Caco-2 (cell line): ENCODE measurements at regions not wholly inside any gene's neighbourhood (a gene's known extent, or its start where the extent isn't known, plus 50 kb on each side); places are given as distances from the start of the nearest gene placed in this dataset.

Source experiments
- BruUV-seq: library from RNA; stranded (reverse); fragments of 400-500 nt; replicated peaks from 2 replicates; lab custom pipeline; 2021; lab: Mats Ljungman, UMichigan
- CTCF ChIA-PET: fragments of 300-600 bp; sonication (Branson Sonifier 250); formaldehyde crosslinking; loops from one replicate; lab custom pipeline; 2022; ENCODE audit warnings: antibody characterized with exemption; lab: Charles Lee
- POLR2A ChIA-PET: fragments of 300-600 bp; sonication (Branson Sonifier 250); formaldehyde crosslinking; loops from one replicate; lab custom pipeline; 2022; ENCODE audit warnings: antibody characterized with exemption; lab: Charles Lee
- DNase-seq, 2 experiments: peaks; one replicate each; pipeline versions ENCODE4 v3.0.0 to v3.0.0-alpha.2; 2020 to 2022
- H3K27me3 ChIP-seq: replicated peaks from 2 replicates; pipeline ENCODE4 v1.6.0; 2011; ENCODE audit warnings: low read length; ENCODE audit not compliant: control insufficient read depth, insufficient read depth
- H3K36me3 ChIP-seq: 2 replicates; pipeline ENCODE4 v1.5.1; 2011; ENCODE audit warnings: low read length; ENCODE audit not compliant: control insufficient read depth, insufficient read depth
- H3K4me1 ChIP-seq: fragments of 250-450 bp; sonication (Bioruptor Pico); 2 replicates; pipeline ENCODE4 v1.5.1; 2020; ENCODE audit warnings: mild to moderate bottlenecking
- H3K4me3 ChIP-seq: 2 replicates; pipeline ENCODE4 v1.5.1; 2011; ENCODE audit warnings: low read depth, mild to moderate bottlenecking, control low read depth, low read length
- H3K9me3 ChIP-seq: fragments of 250-450 bp; sonication (Bioruptor Pico); 2 replicates; pipeline ENCODE4 v1.5.1; 2020; ENCODE audit warnings: mild to moderate bottlenecking, moderate library complexity
- H3K27ac Mint-ChIP-seq: one replicate; pipeline ENCODE4 v1.8.0; 2022; ENCODE audit warnings: mixed read lengths; ENCODE audit not compliant: unreplicated experiment
- H3K27me3 Mint-ChIP-seq: one replicate; pipeline ENCODE4 v1.8.0; 2022; ENCODE audit warnings: mixed read lengths; ENCODE audit not compliant: insufficient read depth, unreplicated experiment
- H3K36me3 Mint-ChIP-seq: one replicate; pipeline ENCODE4 v1.8.0; 2022; ENCODE audit warnings: mild to moderate bottlenecking, mixed read lengths; ENCODE audit not compliant: insufficient read depth, unreplicated experiment
- H3K4me1 Mint-ChIP-seq: one replicate; pipeline ENCODE4 v1.8.0; 2022; ENCODE audit warnings: low read depth, mixed read lengths; ENCODE audit not compliant: unreplicated experiment
- H3K4me3 Mint-ChIP-seq: one replicate; pipeline ENCODE4 v1.8.0; 2022; ENCODE audit warnings: mild to moderate bottlenecking, moderate library complexity, mixed read lengths; ENCODE audit not compliant: unreplicated experiment
- H3K9me3 Mint-ChIP-seq: one replicate; pipeline ENCODE4 v1.8.0; 2022; ENCODE audit warnings: mixed read lengths; ENCODE audit not compliant: unreplicated experiment
- intact Hi-C: fragments of 100-400 bp; cut with micrococcal nuclease; formaldehyde crosslinking; loops from one replicate; pipeline ENCODE4 v1.10.0; 2022; ENCODE audit not compliant: unreplicated experiment
- TF ChIP-seq, protein P1 (sequence below), 2 experiments: fragments of 200-600 bp in 1 of 2; IDR thresholded peaks; 1 replicate in 1 of 2; 2 replicates in 1 of 2; pipeline versions ENCODE4 v1.5.1 to v1.8.0; 2011 to 2022; ENCODE audit warnings: antibody characterized with exemption in 1 of 2, control low read depth in 1 of 2, inconsistent platforms in 1 of 2, low read depth in 1 of 2, low read length in 1 of 2, mild to moderate bottlenecking in 1 of 2, moderate library complexity in 1 of 2; ENCODE audit not compliant: insufficient read depth in 1 of 2, severe bottlenecking in 1 of 2, unreplicated experiment in 1 of 2

DNA sequence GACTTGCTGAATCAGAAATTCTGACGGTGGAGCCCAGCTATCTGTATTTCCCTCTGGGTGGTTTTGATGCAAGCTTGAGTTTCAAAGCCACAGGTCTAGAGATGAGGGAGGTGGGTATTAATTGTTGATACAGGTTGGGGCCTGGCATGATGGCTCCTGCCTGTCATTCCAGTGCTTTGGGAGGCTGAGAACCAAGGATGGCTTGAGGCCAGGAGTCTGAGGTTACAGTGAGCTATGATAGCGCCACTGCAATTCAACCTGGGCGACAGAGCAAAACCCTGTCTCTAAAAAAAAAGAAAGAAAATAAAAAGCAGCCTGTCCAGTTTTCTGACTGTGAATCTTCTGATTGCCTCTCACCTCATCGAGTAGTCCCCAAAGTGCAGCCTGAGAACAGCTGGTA is 184.8 kb upstream of the SASH1 start:
- Mint-ChIP-seq H3K27me3 (no peaks in the 10 kb centered on the region), H3K27ac (no peak overlapping the region), H3K9me3 (no peaks in the 10 kb centered on the region), H3K4me3 (no peak overlapping the region), H3K36me3 (no peaks in the 10 kb centered on the region), H3K4me1 (no peaks in the 10 kb centered on the region)
- BruUV-seq = no TSS peak
- intact Hi-C loops = no loop called here
- Histone ChIP-seq H3K9me3 (no peaks in the 10 kb centered on the region), H3K27me3 (no peaks in the 10 kb centered on the region), H3K4me1 (no peaks in the 10 kb centered on the region), H3K4me3 (no peak overlapping the region), H3K36me3 (no peaks in the 10 kb centered on the region)
- no peak for DNase-seq
- CTCF ChIA-PET = no interaction called here
- POLR2A ChIA-PET = no interaction called here
- TF ChIP-seq, protein P1, sequence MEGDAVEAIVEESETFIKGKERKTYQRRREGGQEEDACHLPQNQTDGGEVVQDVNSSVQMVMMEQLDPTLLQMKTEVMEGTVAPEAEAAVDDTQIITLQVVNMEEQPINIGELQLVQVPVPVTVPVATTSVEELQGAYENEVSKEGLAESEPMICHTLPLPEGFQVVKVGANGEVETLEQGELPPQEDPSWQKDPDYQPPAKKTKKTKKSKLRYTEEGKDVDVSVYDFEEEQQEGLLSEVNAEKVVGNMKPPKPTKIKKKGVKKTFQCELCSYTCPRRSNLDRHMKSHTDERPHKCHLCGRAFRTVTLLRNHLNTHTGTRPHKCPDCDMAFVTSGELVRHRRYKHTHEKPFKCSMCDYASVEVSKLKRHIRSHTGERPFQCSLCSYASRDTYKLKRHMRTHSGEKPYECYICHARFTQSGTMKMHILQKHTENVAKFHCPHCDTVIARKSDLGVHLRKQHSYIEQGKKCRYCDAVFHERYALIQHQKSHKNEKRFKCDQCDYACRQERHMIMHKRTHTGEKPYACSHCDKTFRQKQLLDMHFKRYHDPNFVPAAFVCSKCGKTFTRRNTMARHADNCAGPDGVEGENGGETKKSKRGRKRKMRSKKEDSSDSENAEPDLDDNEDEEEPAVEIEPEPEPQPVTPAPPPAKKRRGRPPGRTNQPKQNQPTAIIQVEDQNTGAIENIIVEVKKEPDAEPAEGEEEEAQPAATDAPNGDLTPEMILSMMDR (IDR thresholded peaks at IDR 0.05; ENCODE audit: insufficient read depth in 1 of 2, low read depth in 1 of 2, low read length in 1 of 2, severe bottlenecking in 1 of 2, unreplicated experiment in 1 of 2) = no peak

DNA sequence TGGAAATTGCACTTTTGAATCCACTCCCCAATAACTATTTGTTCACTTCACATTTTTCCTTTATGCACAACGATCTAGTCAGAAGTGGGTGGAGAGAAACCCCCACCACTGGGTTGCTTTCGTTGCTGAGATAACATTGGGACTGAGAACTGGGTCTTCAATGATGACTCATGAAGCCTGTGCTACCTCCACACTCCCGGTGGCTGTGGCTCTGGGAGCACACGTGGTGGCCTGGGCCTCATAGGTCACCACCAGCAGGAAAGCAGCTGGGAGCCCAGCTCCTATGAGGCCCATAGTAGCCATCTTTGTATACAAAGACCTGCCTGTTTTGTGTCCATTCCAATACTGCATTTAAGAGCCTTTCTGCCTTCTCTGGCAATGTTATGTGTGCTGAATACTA is 178.0 kb upstream of the SASH1 start:
- H3K4me3 ChIP-seq = no peak overlapping the region
- BruUV-seq = no TSS peak
- Mint-ChIP-seq H3K27ac (no peak overlapping the region), H3K4me3 (no peak overlapping the region), H3K27me3 (no peaks in the 10 kb centered on the region), H3K9me3 (no peaks in the 10 kb centered on the region), H3K36me3 (no peaks in the 10 kb centered on the region), H3K4me1 (no peaks in the 10 kb centered on the region)
- no peak for DNase-seq
- no peaks in the 10 kb centered on the region for H3K4me1 ChIP-seq
- ChIA-PET POLR2A (no interaction called here), CTCF (no interaction called here)
- H3K9me3 ChIP-seq = no peaks in the 10 kb centered on the region
- no peaks in the 10 kb centered on the region for H3K27me3 ChIP-seq
- intact Hi-C loops = loop anchor here (5.0 kb wide), 2 partner anchors 192 to 377 kb away; no protein-coding TSS in a partner anchor
- TF ChIP-seq, protein P1 (IDR thresholded peaks at IDR 0.05; ENCODE audit: insufficient read depth in 1 of 2, low read depth in 1 of 2, low read length in 1 of 2, severe bottlenecking in 1 of 2, unreplicated experiment in 1 of 2) = no peak
- H3K36me3 ChIP-seq = no peaks in the 10 kb centered on the region

DNA sequence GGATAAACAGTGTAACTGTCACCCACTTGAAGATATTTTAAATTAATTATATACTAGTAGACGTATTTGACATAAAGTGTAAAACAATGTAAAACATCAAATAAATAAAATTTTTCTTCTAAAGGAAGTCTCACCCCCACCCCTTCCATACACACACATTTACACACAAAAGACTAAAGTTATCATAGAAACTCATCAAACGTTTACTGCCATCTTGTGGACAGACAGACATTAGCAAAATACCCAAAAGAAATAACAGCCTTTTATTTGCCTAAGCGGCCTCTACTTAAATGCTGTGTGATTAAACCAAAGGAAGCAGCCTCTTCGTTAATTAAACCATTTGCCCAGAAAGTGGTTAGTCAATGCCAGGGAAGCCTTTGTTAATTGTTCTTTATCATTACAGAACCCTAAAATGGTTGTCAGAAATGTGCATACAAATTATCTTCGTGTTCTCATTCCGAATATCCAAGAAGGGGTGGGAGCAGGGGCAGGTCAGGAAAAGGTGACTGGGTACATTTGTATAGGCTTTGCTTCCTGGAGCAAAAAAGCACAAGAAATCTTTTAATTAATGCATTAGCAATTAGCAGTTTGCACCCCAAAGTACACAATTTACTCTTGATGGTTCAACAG is 176.2 kb upstream of the SASH1 start:
- H3K4me3 ChIP-seq = no peak overlapping the region
- BruUV-seq = no TSS peak
- DNase-seq = peak in 1 of 2 experiments; percentile 44
- intact Hi-C loops = loop anchor here (1.0 to 5.0 kb wide), 4 partner anchors 21 to 775 kb away; no protein-coding TSS in a partner anchor
- CTCF ChIA-PET = interaction anchor here (1.1 to 1.3 kb wide), 2 partner anchors 9 to 660 kb away, joined by 3 to 7 read pairs; no protein-coding TSS in a partner anchor
- Mint-ChIP-seq H3K27me3 (no peaks in the 10 kb centered on the region), H3K36me3 (no peaks in the 10 kb centered on the region), H3K9me3 (no peaks in the 10 kb centered on the region), H3K4me3 (no peak overlapping the region), H3K4me1 (no peaks in the 10 kb centered on the region), H3K27ac (no peak overlapping the region)
- no peaks in the 10 kb centered on the region for H3K9me3 ChIP-seq
- TF ChIP-seq, protein P1 (IDR thresholded peaks at IDR 0.05; ENCODE audit: insufficient read depth in 1 of 2, low read depth in 1 of 2, low read length in 1 of 2, severe bottlenecking in 1 of 2, unreplicated experiment in 1 of 2) = peak; percentile 60 to 64
- no peaks in the 10 kb centered on the region for H3K36me3 ChIP-seq
- H3K27me3 ChIP-seq = no peaks in the 10 kb centered on the region
- no peaks in the 10 kb centered on the region for H3K4me1 ChIP-seq
- POLR2A ChIA-PET = no interaction called here
